Testis (tissue), 2 donors: ENCODE measurements at regions not wholly inside any gene's neighbourhood (a gene's known extent, or its start where the extent isn't known, plus 50 kb on each side); places are given as distances from the start of the nearest gene placed in this dataset.

ENCODE experiments used
- POLR2A ChIP-seq: fragments of 450-650 bp; IDR thresholded peaks from one replicate; pipeline ENCODE4 v1.6.1; 2017; ENCODE audit warnings: antibody characterized with exemption, mild to moderate bottlenecking, moderate library complexity
- TF ChIP-seq, protein P1 (sequence below), 3 experiments: fragments of 450-650 bp in 2 of 3; fragments of 200-600 bp in 1 of 3; sonication (generic) in 1 of 3; IDR thresholded peaks; one replicate each; pipeline ENCODE4 v1.5.1; 2016 to 2019; ENCODE audit warnings: antibody characterized with exemption in 3 of 3, mild to moderate bottlenecking in 2 of 3, moderate library complexity in 1 of 3

- TF ChIP-seq POLR2A = no peak
- TF ChIP-seq, protein P1, sequence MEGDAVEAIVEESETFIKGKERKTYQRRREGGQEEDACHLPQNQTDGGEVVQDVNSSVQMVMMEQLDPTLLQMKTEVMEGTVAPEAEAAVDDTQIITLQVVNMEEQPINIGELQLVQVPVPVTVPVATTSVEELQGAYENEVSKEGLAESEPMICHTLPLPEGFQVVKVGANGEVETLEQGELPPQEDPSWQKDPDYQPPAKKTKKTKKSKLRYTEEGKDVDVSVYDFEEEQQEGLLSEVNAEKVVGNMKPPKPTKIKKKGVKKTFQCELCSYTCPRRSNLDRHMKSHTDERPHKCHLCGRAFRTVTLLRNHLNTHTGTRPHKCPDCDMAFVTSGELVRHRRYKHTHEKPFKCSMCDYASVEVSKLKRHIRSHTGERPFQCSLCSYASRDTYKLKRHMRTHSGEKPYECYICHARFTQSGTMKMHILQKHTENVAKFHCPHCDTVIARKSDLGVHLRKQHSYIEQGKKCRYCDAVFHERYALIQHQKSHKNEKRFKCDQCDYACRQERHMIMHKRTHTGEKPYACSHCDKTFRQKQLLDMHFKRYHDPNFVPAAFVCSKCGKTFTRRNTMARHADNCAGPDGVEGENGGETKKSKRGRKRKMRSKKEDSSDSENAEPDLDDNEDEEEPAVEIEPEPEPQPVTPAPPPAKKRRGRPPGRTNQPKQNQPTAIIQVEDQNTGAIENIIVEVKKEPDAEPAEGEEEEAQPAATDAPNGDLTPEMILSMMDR (IDR thresholded peaks at IDR 0.05) = no peak
Observed at GRCh38 chr2:2875831-2876230, 501.8 kb downstream of the EIPR1 start.
